ENCODE measurements at regions not wholly inside any gene's neighbourhood (a gene's known extent, or its start where the extent isn't known, plus 50 kb on each side); places are given as distances from the start of the nearest gene placed in this dataset.

GRCh38 chr17:51572115-51572514 lies 311.8 kb downstream of the UTP18 start:
- no peak for DNase-seq

Measured in NCI-H774 (cell line).